ENCODE measurements at regions not wholly inside any gene's neighbourhood (a gene's known extent, or its start where the extent isn't known, plus 50 kb on each side); places are given as distances from the start of the nearest gene placed in this dataset.

GRCh38 chr6:132161283-132161682, 210.1 kb upstream of the CCN2 start:
- DNase-seq (peak; percentile 80), ATAC-seq (ENCODE audit: low read depth) (peak; percentile 89)
- H3K79me1 ChIP-seq (ENCODE audit: low read depth in 1 of 2, low read length in 2 of 2) = no peaks in the 10 kb centered on the region
- H4K20me1 ChIP-seq (ENCODE audit: insufficient read depth, low read length) = no peaks in the 10 kb centered on the region
- H3K23ac ChIP-seq (ENCODE audit: low read depth, low read length) = no peak overlapping the region
- peak overlapping the region; percentile 50; the same call in 1 of the 2 replicates for H4K91ac ChIP-seq (ENCODE audit: insufficient read depth, low read depth, low read length)
- no peaks in the 10 kb centered on the region; the same call in 1 of the 2 replicates for H3K9me1 ChIP-seq (ENCODE audit: insufficient read depth, low read length)
- H3K4me1 ChIP-seq (ENCODE audit: control insufficient read depth, insufficient read depth, low read length) = no peaks in the 10 kb centered on the region; the same call in 1 of the 2 replicates
- no TSS peak for BruUV-seq (replicated peaks)
- no peak overlapping the region for H2AFZ ChIP-seq (replicated peaks; ENCODE audit: low read length, poor library complexity)
- intact Hi-C loops (cut with micrococcal nuclease) (loop anchor here (1.0 to 2.0 kb wide), 3 partner anchors 76 to 236 kb away; no protein-coding TSS in a partner anchor), dilution Hi-C loops (cut with HindIII; ENCODE audit: low sequenced_read_pairs, unreplicated experiment) (no loop called here), in situ Hi-C loops (cut with MboI; ENCODE audit: low sequenced_read_pairs) (no loop called here)
- H3K14ac ChIP-seq (replicated peaks; ENCODE audit: low read depth, low read length) = peak overlapping the region; percentile 58; the same call in 1 of the 2 replicates
- no peak overlapping the region for H3K9ac ChIP-seq (ENCODE audit: low read depth, low read length)
- H2BK15ac ChIP-seq (ENCODE audit: low read depth, low read length) = peak overlapping the region; percentile 74; the same call in 1 of the 3 replicates
- peak overlapping the region; percentile 45 to 81 for H4K8ac ChIP-seq (ENCODE audit: low read depth in 2 of 2, low read length in 2 of 2)
- ChIA-PET POLR2A (ENCODE audit: unreplicated experiment) (no interaction called here), CTCF (interaction anchor here (0.6 to 1.0 kb wide), 2 partner anchors 212 to 231 kb away, joined by 3 read pairs; no protein-coding TSS in a partner anchor)
- H3K18ac ChIP-seq (ENCODE audit: low read depth, low read length) = peak overlapping the region; percentile 51; the same call in 1 of the 2 replicates
- H2BK20ac ChIP-seq (ENCODE audit: low read depth, low read length) = peak overlapping the region; percentile 93
- no peak overlapping the region; the same call in 1 of the 2 replicates for H3K56ac ChIP-seq (ENCODE audit: extremely low read depth, insufficient read depth, low read length)
- no peak overlapping the region for H3K4me2 ChIP-seq (ENCODE audit: low read depth, low read length)
- TF ChIP-seq FOS (IDR thresholded peaks at IDR 0.05; ENCODE audit: low read depth, low read length) = no peak
- TF ChIP-seq ELK1 (IDR thresholded peaks at IDR 0.05; ENCODE audit: borderline replicate concordance, low read depth, low read length) = no peak
- peak; percentile 46; the same call in 1 of the 2 replicates for TF ChIP-seq POLR2A (IDR thresholded peaks at IDR 0.05; ENCODE audit: low read depth, low read length)
- peak; percentile 72 for TF ChIP-seq CTCF (conservative IDR thresholded peaks at IDR 0.05; ENCODE audit: low read depth, low read length)
- peak; percentile 68 for TF ChIP-seq CEBPB (IDR thresholded peaks at IDR 0.05; ENCODE audit: low read depth, low read length)
- peak; percentile 86 for TF ChIP-seq SMC3 (IDR thresholded peaks at IDR 0.05; ENCODE audit: low read depth, low read length)
- TF ChIP-seq RAD21 (IDR thresholded peaks at IDR 0.05; ENCODE audit: low read length) = peak; percentile 88
- no peak for TF ChIP-seq BHLHE40 (IDR thresholded peaks at IDR 0.05; ENCODE audit: low read depth, low read length)
- no peaks in the 10 kb centered on the region for H3K27me3 ChIP-seq (ENCODE audit: control insufficient read depth, insufficient read depth, low read length)
- no peak overlapping the region for H3K4me3 ChIP-seq (ENCODE audit: insufficient read depth, low read depth, low read length)
- peak overlapping the region; percentile 54 for H3K4ac ChIP-seq (ENCODE audit: low read depth, low read length)
- WGBS, 2 experiments (ENCODE audit: extremely low coverage in 2 of 2, insufficient read length in 1 of 2) = no CpG with 5 or more reads among the region's 3 CpGs
- H2BK120ac ChIP-seq (ENCODE audit: low read depth, low read length) = peak overlapping the region; percentile 88
- peak overlapping the region; percentile 59 for H2BK5ac ChIP-seq (ENCODE audit: low read depth, low read length, poor library complexity, severe bottlenecking)
- no peaks in the 10 kb centered on the region for H3K9me3 ChIP-seq (ENCODE audit: control insufficient read depth, insufficient read depth, low read length)
- H2AK5ac ChIP-seq (ENCODE audit: low read depth, low read length) = peak overlapping the region; percentile 76; the same call in 1 of the 2 replicates
- no peaks in the 10 kb centered on the region for H3K36me3 ChIP-seq (ENCODE audit: control insufficient read depth, insufficient read depth, low read length)
- H3K27ac ChIP-seq (ENCODE audit: insufficient read depth, low read length) = no peak overlapping the region
- peak overlapping the region; percentile 49; the same call in 1 of the 2 replicates for H4K5ac ChIP-seq (ENCODE audit: low read depth, low read length)
- no peak overlapping the region for H2AK9ac ChIP-seq (replicated peaks; ENCODE audit: low read depth, low read length, poor library complexity)

All from IMR-90 (cell line).